H1 (cell line): ENCODE measurements at regions not wholly inside any gene's neighbourhood (a gene's known extent, or its start where the extent isn't known, plus 50 kb on each side); places are given as distances from the start of the nearest gene placed in this dataset.

ENCODE experiments used
- CEBPB ChIP-seq: IDR thresholded peaks from 2 replicates; pipeline ENCODE4 v1.6.1; 2012; ENCODE audit warnings: low read depth, low read length
- GTF2F1 ChIP-seq: IDR thresholded peaks from 2 replicates; pipeline ENCODE4 v1.6.1; 2012; ENCODE audit warnings: low read depth, low read length, improper control_type of control experiment, borderline replicate concordance
- POLR2AphosphoS5 ChIP-seq: IDR thresholded peaks from 2 replicates; pipeline ENCODE4 v1.6.1; 2011; ENCODE audit warnings: low read depth, low read length
- POU5F1 ChIP-seq: IDR thresholded peaks from 2 replicates; pipeline ENCODE4 v1.6.1; 2011; ENCODE audit warnings: low read depth, mild to moderate bottlenecking, low read length, moderate library complexity
- SIRT6 ChIP-seq: IDR thresholded peaks from one replicate; pipeline ENCODE4 v1.7.1; 2012; ENCODE audit warnings: low read length, inconsistent platforms
- SP1 ChIP-seq: IDR thresholded peaks from 2 replicates; pipeline ENCODE4 v1.6.1; 2011; ENCODE audit warnings: low read depth, low read length
- USF2 ChIP-seq: IDR thresholded peaks from 2 replicates; pipeline ENCODE4 v1.6.1; 2011; ENCODE audit warnings: low read length, improper control_type of control experiment

GRCh38 chr1:221083902-221084301 is 204.7 kb downstream of the HLX start (continued):
- TF ChIP-seq SIRT6 (no peak), POLR2AphosphoS5 (no peak), USF2 (no peak), GTF2F1 (no peak), SP1 (no peak), CEBPB (no peak), POU5F1 (no peak)
